Nephron progenitor cell (in vitro differentiated cells): ENCODE measurements at regions not wholly inside any gene's neighbourhood (a gene's known extent, or its start where the extent isn't known, plus 50 kb on each side); places are given as distances from the start of the nearest gene placed in this dataset.
"Not testable (repeated sequence)": the region's sequence is repeated elsewhere in the genome, so short reads cannot be mapped to it uniquely, and the experiment has no call there.

ENCODE experiments used
- DNase-seq: peaks from one replicate; pipeline ENCODE4 v3.0.0; 2021
- H3K27ac Mint-ChIP-seq: 2 replicates; pipeline ENCODE4 v1.8.0; 2021; ENCODE audit warnings: mild to moderate bottlenecking, moderate library complexity, mixed read lengths
- H3K27me3 Mint-ChIP-seq: 2 replicates; pipeline ENCODE4 v1.8.0; 2021; ENCODE audit warnings: mild to moderate bottlenecking, low read depth, mixed read lengths; ENCODE audit not compliant: poor library complexity
- H3K36me3 Mint-ChIP-seq: 2 replicates; pipeline ENCODE4 v1.8.0; 2021; ENCODE audit warnings: low read depth, mixed read lengths
- H3K4me1 Mint-ChIP-seq: 2 replicates; pipeline ENCODE4 v1.8.0; 2021; ENCODE audit warnings: mixed read lengths
- H3K4me3 Mint-ChIP-seq: 2 replicates; pipeline ENCODE4 v1.8.0; 2021; ENCODE audit warnings: mild to moderate bottlenecking, moderate library complexity, mixed read lengths
- H3K9me3 Mint-ChIP-seq: 2 replicates; pipeline ENCODE4 v1.8.0; 2021; ENCODE audit warnings: mild to moderate bottlenecking, moderate library complexity, mixed read lengths
- TF ChIP-seq, protein P1 (sequence below): fragments of 200-600 bp; sonication (generic); IDR thresholded peaks from 2 replicates; pipeline ENCODE4 v1.5.0; 2021; ENCODE audit warnings: antibody characterized with exemption

GRCh38 chr10:28883741-28884423, 206.6 kb downstream of the BAMBI start:
- Mint-ChIP-seq H3K27ac (no peak overlapping the region), H3K36me3 (no peaks in the 10 kb centered on the region), H3K4me3 (no peak overlapping the region), H3K27me3 (peaks cover 7% of the 10 kb centered on the region), H3K4me1 (peaks cover 20% of the 10 kb centered on the region), H3K9me3 (no peaks in the 10 kb centered on the region)
- DNase-seq, result no peak
- TF ChIP-seq, protein P1, sequence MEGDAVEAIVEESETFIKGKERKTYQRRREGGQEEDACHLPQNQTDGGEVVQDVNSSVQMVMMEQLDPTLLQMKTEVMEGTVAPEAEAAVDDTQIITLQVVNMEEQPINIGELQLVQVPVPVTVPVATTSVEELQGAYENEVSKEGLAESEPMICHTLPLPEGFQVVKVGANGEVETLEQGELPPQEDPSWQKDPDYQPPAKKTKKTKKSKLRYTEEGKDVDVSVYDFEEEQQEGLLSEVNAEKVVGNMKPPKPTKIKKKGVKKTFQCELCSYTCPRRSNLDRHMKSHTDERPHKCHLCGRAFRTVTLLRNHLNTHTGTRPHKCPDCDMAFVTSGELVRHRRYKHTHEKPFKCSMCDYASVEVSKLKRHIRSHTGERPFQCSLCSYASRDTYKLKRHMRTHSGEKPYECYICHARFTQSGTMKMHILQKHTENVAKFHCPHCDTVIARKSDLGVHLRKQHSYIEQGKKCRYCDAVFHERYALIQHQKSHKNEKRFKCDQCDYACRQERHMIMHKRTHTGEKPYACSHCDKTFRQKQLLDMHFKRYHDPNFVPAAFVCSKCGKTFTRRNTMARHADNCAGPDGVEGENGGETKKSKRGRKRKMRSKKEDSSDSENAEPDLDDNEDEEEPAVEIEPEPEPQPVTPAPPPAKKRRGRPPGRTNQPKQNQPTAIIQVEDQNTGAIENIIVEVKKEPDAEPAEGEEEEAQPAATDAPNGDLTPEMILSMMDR, result no peak

DNA sequence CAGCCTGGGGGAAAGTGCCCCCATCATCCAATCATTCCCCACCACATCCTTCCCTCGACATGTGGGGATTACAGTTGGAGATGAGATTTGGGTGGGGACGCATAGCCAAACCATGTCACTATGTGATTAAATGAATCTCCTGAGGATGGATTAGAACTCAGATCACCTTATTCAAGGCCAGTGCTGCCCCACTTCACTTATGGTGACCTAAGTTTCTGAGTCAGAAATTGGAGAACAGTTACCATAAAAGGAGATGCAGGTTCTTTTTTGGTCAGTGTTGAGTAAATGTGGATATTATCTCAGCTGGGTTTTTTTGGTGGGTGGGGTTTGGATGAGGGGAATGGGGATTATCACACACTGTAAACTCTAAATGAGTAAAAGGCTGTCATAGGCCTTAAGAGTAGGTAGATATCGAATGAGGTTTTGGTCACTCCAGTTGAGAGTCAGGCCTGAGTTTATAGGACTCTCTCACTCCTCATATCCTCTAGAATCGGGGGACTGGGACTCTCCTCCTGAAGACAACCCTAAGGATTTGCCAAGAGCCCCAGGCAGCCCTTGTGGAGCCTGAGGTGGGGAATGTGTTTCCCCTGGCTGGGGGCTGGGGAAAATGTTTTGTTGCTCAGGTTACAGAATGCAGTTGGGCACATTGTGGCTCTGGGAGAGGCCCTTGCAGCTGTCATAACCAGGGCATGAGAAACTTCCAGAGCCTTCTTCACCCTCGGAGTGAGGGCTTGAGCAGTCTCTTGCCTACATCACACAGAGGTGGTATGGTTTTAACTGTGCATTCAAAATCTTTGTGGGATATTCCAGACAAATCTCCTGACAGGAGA, 213.0 kb downstream of the BAMBI start:
- Mint-ChIP-seq H3K36me3 (no peaks in the 10 kb centered on the region), H3K27me3 (no peaks in the 10 kb centered on the region), H3K4me1 (no peaks in the 10 kb centered on the region), H3K27ac (no peak overlapping the region), H3K4me3 (no peak overlapping the region), H3K9me3 (peaks cover 4% of the 10 kb centered on the region)
- TF ChIP-seq, protein P1, result no peak
- DNase-seq, result no peak

DNA sequence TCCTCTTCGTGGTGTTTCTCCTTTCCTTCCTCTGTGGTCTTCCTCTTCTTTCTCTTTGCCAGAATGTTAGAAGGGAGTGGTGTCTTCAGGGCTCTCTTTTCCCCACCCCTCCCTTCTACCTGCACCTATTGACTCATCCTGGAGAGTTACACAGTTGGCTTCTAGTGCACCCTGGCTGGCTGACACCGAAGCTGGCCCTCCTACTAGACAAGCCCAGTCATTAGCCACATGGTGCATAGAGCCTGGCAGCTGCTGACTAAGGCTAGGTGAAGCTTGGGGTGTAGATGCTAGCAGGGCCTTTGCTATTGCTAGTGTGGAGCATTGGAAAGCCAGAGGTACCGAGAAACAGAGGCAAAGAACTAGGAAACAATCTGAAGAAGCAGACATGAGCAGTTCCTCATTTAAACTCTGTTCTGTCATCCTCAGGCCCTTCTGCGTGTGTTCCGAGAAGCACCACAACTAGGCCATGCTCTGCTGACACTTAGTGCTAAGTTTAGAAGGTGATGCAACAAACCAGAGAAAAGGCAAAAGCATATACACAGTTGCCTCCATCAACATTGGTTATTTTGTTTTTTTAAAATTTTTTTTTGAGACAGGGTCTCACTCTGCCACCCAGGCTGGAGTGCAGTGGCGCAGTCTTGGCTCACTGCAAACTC, 213.9 kb downstream of the BAMBI start:
- Mint-ChIP-seq H3K27me3 (peaks cover 4% of the 10 kb centered on the region), H3K4me3 (no peak overlapping the region), H3K27ac (no peak overlapping the region), H3K36me3 (no peaks in the 10 kb centered on the region), H3K4me1 (peaks cover 7% of the 10 kb centered on the region), H3K9me3 (peaks cover 11% of the 10 kb centered on the region)
- no peak for DNase-seq
- TF ChIP-seq, protein P1, result no peak

DNA sequence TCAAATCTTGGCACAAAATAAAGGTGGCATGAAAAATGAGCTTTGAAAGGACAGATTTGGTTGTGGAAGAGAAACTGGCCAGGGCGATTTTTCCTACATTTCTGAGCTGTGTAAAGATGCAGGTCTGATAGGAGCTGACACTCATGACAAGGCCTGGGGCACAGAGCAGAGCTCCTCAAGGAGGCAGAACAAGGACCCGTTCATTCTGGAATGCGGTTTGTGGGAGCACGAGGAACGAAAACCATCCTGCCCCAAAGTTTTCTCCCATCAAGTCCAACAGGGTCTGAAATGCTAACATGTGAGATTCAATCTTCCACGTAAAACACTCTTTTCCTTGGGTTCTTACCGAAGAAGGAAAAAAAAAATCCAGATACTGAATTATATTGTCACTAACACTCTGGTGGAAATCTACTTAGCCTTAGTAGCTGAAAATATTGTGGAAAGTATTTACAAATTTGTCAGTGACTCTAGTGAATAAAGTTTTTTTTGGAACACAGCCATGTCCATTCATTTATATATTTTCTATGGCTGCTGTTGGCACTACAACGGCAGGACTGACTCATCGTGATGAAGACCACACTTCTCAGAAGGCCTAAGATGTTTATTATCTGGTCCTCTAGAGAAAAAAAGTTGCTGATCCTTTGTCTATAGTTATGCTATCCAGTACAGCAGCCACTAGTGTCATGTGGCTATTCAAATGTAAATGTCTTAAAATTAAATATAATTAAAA, 215.7 kb downstream of the BAMBI start:
- Mint-ChIP-seq H3K4me1 (peaks cover 17% of the 10 kb centered on the region), H3K4me3 (no peak overlapping the region), H3K36me3 (peaks cover 5% of the 10 kb centered on the region), H3K27me3 (peaks cover 4% of the 10 kb centered on the region), H3K9me3 (peaks cover 22% of the 10 kb centered on the region), H3K27ac (no peak overlapping the region)
- no peak for DNase-seq
- TF ChIP-seq, protein P1, result no peak

DNA sequence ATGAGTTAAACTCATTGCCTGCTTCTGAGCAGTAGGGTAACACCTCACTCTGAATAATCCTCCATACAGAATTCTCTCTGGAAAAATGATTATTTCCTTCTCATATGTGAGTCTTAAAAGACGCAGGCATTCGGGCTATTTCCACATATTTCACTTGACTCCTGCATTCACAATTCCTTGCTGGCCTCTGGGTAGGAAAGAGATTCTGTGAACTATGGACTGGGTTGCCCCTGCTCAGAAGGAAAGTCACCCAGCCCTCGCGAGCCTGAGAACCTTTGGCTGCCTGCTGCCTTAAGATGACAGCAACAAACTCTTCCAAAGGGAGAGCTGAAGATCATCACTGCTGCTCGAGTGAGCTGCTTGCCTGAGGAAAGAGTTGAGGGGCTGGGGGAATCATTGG, 216.8 kb downstream of the BAMBI start:
- no peak for DNase-seq
- no peak overlapping the region for H3K27ac Mint-ChIP-seq
- H3K4me1 Mint-ChIP-seq, result peaks cover 18% of the 10 kb centered on the region
- H3K36me3 Mint-ChIP-seq, result peaks cover 5% of the 10 kb centered on the region
- peaks cover 22% of the 10 kb centered on the region for H3K9me3 Mint-ChIP-seq
- H3K4me3 Mint-ChIP-seq, result no peak overlapping the region
- TF ChIP-seq, protein P1, result no peak
- H3K27me3 Mint-ChIP-seq, result peaks cover 4% of the 10 kb centered on the region

- H3K4me1 Mint-ChIP-seq, result peaks cover 18% of the 10 kb centered on the region
Measured at GRCh38 chr10:28895671-28896070, 218.3 kb downstream of the BAMBI start.

DNA sequence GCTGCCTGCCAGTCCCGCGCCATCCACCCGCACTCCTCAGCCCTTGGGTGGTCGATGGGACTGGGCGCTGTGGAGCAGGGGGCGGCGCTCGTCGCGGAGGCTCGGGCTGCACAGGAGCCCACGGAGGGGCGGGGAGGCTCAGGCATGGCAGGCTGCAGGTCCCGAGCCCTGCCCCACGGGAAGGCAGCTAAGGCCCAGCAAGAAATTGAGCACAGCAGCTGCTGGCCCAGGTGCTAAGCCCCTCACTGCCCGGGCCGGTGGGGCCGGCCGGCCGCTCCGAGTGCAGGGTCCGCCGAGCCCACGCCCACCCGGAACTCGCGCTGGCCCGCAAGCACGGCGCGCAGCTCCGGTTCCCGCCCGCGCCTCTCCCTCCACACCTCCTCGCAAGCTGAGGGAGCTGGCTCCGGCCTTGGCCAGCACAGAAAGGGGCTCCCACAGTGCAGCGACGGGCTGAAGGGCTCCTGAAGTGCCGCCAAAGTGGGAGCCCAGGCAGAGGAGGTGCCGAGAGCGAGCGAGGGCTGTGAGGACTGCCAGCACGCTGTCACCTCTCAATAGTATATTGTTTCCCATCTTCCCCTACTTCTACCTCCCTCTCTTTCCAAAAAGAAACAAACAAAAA, 219.6 kb downstream of the BAMBI start:
- not testable (repeated sequence) for H3K27me3 Mint-ChIP-seq, DNase-seq, H3K36me3 Mint-ChIP-seq, H3K4me3 Mint-ChIP-seq
- Mint-ChIP-seq H3K4me1 (peaks cover 18% of the 10 kb centered on the region), H3K9me3 (peaks cover 34% of the 10 kb centered on the region), H3K27ac (peak overlapping the region; percentile 3)

More at GRCh38 chr10:28895671-28896070, 218.3 kb downstream of the BAMBI start:
- H3K27me3 Mint-ChIP-seq, H3K36me3 Mint-ChIP-seq, DNase-seq, H3K4me3 Mint-ChIP-seq: not testable (repeated sequence)
- Mint-ChIP-seq H3K27ac (peak overlapping the region; percentile 79), H3K9me3 (peaks cover 26% of the 10 kb centered on the region)
